Pancreas (tissue), 10 donors: ENCODE measurements at regions not wholly inside any gene's neighbourhood (a gene's known extent, or its start where the extent isn't known, plus 50 kb on each side); places are given as distances from the start of the nearest gene placed in this dataset.
A peak's percentile ranks its signal among the peaks of the same experiment; 100 is the strongest.

Experiments
- ATAC-seq, 4 donors: fragments of 200-7000 bp; cut with Tn5 transposase; one replicate each; pipeline versions ENCODE4 v1.8.0 to v1.9.1; 2020; ENCODE audit warnings: mild to moderate bottlenecking in 4 of 4, moderate library complexity in 4 of 4
- DNase-seq, 6 donors: peaks; one replicate each; pipeline ENCODE4 v3.0.0-alpha.2; 2020
- FAIRE-seq: peaks from 2 replicates; lab custom pipeline; 2012; peaks lifted over from hg19 to GRCh38; lab: Jason Lieb, UNC
- H3K27ac ChIP-seq, 4 donors: fragments of 200-600 bp; sonication (generic); 1 replicate in 3 of 4; 2 replicates in 1 of 4; pipeline versions ENCODE4 v1.5.0 to v1.8.0; 2020
- H3K27me3 ChIP-seq, 4 donors: fragments of 200-600 bp; one replicate each; pipeline ENCODE4 v1.8.0; 2021
- H3K36me3 ChIP-seq, 3 donors: fragments of 200-600 bp; sonication (generic) in 1 of 3; one replicate each; pipeline versions ENCODE4 v1.5.0 to v1.8.0; 2020 to 2021
- H3K4me1 ChIP-seq, 3 donors: fragments of 200-600 bp; one replicate each; pipeline ENCODE4 v1.8.0; 2021
- H3K4me3 ChIP-seq, 4 donors: fragments of 200-600 bp; sonication (generic) in 2 of 4; one replicate each; pipeline versions ENCODE4 v1.5.0 to v1.8.0; 2020 to 2021
- H3K9me3 ChIP-seq, 4 donors: fragments of 200-600 bp; one replicate each; pipeline ENCODE4 v1.8.0; 2021
- CTCF ChIP-seq, 4 donors: fragments of 200-600 bp; sonication (generic) in 3 of 4; IDR thresholded peaks; one replicate each; pipeline versions ENCODE4 v1.5.0 to v1.8.0; 2021; ENCODE audit warnings: antibody characterized with exemption in 4 of 4
- WGBS, 2 donors: extraction: QIAGEN DNeasy Blood & Tissue Kit; methylation state at CpG; one replicate each; pipeline ENCODE4 v1.1.7; 2013; 5-methylcytosine and 5-hydroxymethylcytosine counted together
- intact Hi-C, 3 donors: fragments of 100-400 bp; cut with DNase I; formaldehyde crosslinking; loops; one replicate each; pipeline versions ENCODE4 v1.11.1 to v1.14.2; 2022
- donor health status: healthy with polysubstance abuse.
- donor health status: DM: no; HTN: no; CAD: no; lungs with moderate emphysema.
- donor health status: DM: no; HTN: no; CAD: no.
- donor health status: control.
- donor health status: control.
- donor health status: Bipolar disorder and iron deficiency.
- donor health status: DM: yes; HTN: yes; CAD: no.
- donor health status: DM: no; HTN: no; CAD: no.
- donor health status: DM: no; HTN: no; CAD: no.
- donor health status: DM: yes; HTN: yes; CAD: no.

DNA sequence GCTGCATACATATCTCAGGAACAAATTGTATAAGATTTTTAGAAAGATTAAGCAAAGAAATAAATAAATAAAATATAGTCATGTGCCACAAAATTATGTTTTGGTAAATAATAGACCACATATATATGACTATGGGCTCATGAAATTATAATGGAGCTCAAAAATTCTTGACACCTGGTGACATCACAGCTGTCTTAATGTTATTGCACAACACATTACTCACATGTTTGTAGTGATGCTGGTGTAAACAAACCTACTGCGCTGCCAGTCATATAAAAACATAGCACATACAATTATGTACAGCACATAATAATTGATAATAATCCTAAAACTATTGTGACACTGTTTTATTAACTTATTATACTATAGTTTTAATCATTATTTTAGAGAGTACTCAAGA lies 1159.1 kb downstream of the SI start:
- H3K27ac ChIP-seq: no peak overlapping the region
- ATAC-seq (no peak), DNase-seq (no peak), FAIRE-seq (no peak)
- no peaks in the 10 kb centered on the region for H3K36me3 ChIP-seq
- intact Hi-C loops: no loop called here
- H3K4me3 ChIP-seq: no peak overlapping the region
- no peaks in the 10 kb centered on the region for H3K27me3 ChIP-seq
- H3K4me1 ChIP-seq: no peaks in the 10 kb centered on the region
- H3K9me3 ChIP-seq: no peaks in the 10 kb centered on the region
- WGBS, 2 donors: 61 to 75% methylated on average over 1 of the region's 1 CpG
- no peak for TF ChIP-seq CTCF (IDR thresholded peaks at IDR 0.05)

DNA sequence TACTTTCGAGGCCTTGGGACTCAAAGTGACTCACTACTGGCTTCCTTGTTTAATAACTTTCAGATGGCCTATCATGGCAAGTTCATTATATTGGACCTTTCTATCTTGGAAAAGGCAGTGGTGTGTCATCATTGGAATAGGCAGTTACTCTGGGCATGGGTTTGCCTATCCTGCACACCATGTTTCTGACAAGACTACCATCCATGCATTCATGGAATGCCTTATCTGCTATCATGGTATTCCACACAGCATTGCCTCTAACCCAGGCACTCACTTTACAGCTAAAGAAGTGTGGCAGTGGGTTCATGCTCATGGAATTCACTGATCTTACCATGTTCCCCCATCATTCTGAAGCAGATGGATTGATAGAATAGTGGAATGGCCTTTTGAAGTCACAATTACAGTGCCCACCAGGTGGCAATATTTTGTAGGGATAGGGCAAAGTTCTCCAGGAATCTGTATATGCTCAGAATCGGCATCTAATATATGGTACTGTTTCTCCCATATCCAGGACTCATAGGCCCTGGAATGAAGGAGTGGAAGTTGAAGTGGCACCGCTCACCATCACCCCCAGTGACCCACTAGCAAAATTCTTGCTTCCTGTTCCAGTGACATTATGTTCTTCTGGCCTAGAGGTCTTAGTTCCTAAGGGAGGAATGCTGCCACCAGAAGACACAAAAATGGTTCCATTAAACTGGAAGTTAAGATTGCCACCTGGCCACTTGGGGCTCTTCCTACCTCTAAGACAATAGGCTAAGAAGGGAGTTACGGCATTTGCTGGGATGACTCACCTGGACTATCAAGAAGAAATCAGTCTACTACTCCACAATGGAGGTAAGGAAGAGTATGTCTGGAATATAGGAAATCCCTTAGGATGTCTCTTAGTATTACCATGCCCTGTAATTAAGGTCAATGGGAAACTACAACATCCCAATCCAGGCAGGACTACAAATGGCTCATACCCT lies 1161.4 kb downstream of the SI start:
- no peak overlapping the region for H3K27ac ChIP-seq
- WGBS, 2 donors: 75 to 77% methylated on average over 4 of the region's 4 CpGs
- intact Hi-C loops: no loop called here
- H3K27me3 ChIP-seq: no peaks in the 10 kb centered on the region
- FAIRE-seq (no peak), ATAC-seq (peak in 3 of 4 donors; percentile 57 to 67 (median 66)), DNase-seq (peak in 1 of 6 donors; percentile 35)
- no peaks in the 10 kb centered on the region for H3K9me3 ChIP-seq
- no peaks in the 10 kb centered on the region for H3K36me3 ChIP-seq
- TF ChIP-seq CTCF (IDR thresholded peaks at IDR 0.05): peak in 2 of 4 donors; percentile 19 to 23
- H3K4me3 ChIP-seq: no peak overlapping the region
- no peaks in the 10 kb centered on the region for H3K4me1 ChIP-seq

- Histone ChIP-seq H3K4me3 (no peak overlapping the region), H3K27ac (no peak overlapping the region)
- WGBS, 2 donors: 74 to 75% methylated on average over 2 of the region's 2 CpGs
Observed at GRCh38 chr3:163915280-163915679, 1163.0 kb downstream of the SI start.

GRCh38 chr3:163914567-163914966 lies 1163.7 kb downstream of the SI start:
- no peaks in the 10 kb centered on the region for H3K36me3 ChIP-seq
- H3K27me3 ChIP-seq: no peaks in the 10 kb centered on the region
- no peaks in the 10 kb centered on the region for H3K9me3 ChIP-seq
- TF ChIP-seq CTCF (IDR thresholded peaks at IDR 0.05): no peak
- H3K4me3 ChIP-seq: no peak overlapping the region
- DNase-seq (no peak), FAIRE-seq (no peak), ATAC-seq (no peak)
- H3K27ac ChIP-seq: no peak overlapping the region
- intact Hi-C loops: no loop called here
- H3K4me1 ChIP-seq: no peaks in the 10 kb centered on the region
- 82 to 88% methylated on average over 1 of the region's 1 CpG for WGBS, 2 donors

More at GRCh38 chr3:163915280-163915679, 1163.0 kb downstream of the SI start:
- ATAC-seq (no peak), DNase-seq (no peak), FAIRE-seq (no peak)
- H3K27me3 ChIP-seq: no peaks in the 10 kb centered on the region
- no peak for TF ChIP-seq CTCF (IDR thresholded peaks at IDR 0.05)
- intact Hi-C loops: no loop called here
- H3K9me3 ChIP-seq: no peaks in the 10 kb centered on the region
- no peaks in the 10 kb centered on the region for H3K36me3 ChIP-seq
- H3K4me1 ChIP-seq: no peaks in the 10 kb centered on the region

- Histone ChIP-seq H3K27me3 (no peaks in the 10 kb centered on the region), H3K4me3 (no peak overlapping the region), H3K4me1 (no peaks in the 10 kb centered on the region), H3K27ac (no peak overlapping the region), H3K36me3 (no peaks in the 10 kb centered on the region), H3K9me3 (no peaks in the 10 kb centered on the region)
- DNase-seq (no peak), ATAC-seq (no peak), FAIRE-seq (no peak)
- intact Hi-C loops: no loop called here
- no peak for TF ChIP-seq CTCF (IDR thresholded peaks at IDR 0.05)
- 70 to 84% methylated on average over 7 of the region's 7 CpGs for WGBS, 2 donors
Observed at GRCh38 chr3:163891771-163892170, 1186.5 kb downstream of the SI start.
